ENCODE measurements at regions not wholly inside any gene's neighbourhood (a gene's known extent, or its start where the extent isn't known, plus 50 kb on each side); places are given as distances from the start of the nearest gene placed in this dataset.

DNA sequence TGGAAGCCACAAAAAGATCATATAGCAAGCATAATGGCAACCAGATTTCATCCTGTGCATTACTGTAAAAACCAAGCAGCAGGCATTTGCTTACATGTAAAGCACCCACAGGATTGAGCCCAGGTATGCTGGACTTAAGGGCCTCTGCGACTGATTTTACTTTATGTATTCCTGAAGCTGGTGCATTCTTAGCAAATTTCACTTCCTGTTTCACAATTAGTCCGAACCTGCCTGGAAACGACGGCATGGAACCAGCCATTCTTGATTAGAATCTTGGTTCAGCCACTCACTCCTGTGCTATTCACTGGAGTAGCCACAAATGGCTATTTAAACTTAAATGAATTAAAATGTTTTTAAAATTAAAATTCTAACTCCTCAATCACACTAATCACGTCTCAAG, 239.2 kb downstream of the NUAK1 start:
- Histone ChIP-seq H3K4me2 (ENCODE audit: low read length) (no peak overlapping the region), H3K4me1 (no peaks in the 10 kb centered on the region), H2AFZ (peak overlapping the region; percentile 53), H3K27ac (no peak overlapping the region), H3K9me3 (ENCODE audit: control insufficient read depth, low read length) (no peaks in the 10 kb centered on the region), H3K4me3 (ENCODE audit: low read depth, low read length) (no peak overlapping the region), H3K36me3 (ENCODE audit: control insufficient read depth, insufficient read depth, low read length) (no peaks in the 10 kb centered on the region), H3K79me2 (no peaks in the 10 kb centered on the region), H3K27me3 (ENCODE audit: control insufficient read depth, insufficient read depth, low read length) (no peaks in the 10 kb centered on the region), H3K9ac (no peak overlapping the region)
- TF ChIP-seq, protein P1, sequence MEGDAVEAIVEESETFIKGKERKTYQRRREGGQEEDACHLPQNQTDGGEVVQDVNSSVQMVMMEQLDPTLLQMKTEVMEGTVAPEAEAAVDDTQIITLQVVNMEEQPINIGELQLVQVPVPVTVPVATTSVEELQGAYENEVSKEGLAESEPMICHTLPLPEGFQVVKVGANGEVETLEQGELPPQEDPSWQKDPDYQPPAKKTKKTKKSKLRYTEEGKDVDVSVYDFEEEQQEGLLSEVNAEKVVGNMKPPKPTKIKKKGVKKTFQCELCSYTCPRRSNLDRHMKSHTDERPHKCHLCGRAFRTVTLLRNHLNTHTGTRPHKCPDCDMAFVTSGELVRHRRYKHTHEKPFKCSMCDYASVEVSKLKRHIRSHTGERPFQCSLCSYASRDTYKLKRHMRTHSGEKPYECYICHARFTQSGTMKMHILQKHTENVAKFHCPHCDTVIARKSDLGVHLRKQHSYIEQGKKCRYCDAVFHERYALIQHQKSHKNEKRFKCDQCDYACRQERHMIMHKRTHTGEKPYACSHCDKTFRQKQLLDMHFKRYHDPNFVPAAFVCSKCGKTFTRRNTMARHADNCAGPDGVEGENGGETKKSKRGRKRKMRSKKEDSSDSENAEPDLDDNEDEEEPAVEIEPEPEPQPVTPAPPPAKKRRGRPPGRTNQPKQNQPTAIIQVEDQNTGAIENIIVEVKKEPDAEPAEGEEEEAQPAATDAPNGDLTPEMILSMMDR (IDR thresholded peaks at IDR 0.05) = no peak

DNA sequence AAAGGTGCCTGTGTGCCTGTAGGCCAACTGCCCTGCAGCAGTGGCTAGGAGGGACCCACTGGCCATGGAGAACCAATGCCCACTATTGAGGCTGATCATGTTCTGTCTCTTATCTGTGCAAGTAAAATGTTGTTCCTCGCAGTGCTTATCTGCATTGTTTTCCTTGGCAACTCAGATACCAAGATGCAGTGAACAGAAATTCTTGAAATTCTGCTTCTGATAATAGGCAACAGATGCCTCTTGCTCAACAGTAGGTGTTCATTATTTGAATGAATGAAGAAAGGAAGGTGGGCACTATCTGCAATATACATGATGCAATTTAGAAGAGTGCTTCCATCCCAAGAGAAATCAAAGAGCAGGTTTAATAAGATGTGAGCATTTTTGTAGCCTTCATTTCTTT, 232.2 kb downstream of the NUAK1 start:
- TF ChIP-seq, protein P1 (IDR thresholded peaks at IDR 0.05) = no peak
- Histone ChIP-seq H3K4me1 (no peaks in the 10 kb centered on the region), H3K4me2 (ENCODE audit: low read length) (no peak overlapping the region), H2AFZ (no peak overlapping the region), H3K9me3 (ENCODE audit: control insufficient read depth, low read length) (no peaks in the 10 kb centered on the region), H3K4me3 (ENCODE audit: low read depth, low read length) (no peak overlapping the region), H3K36me3 (ENCODE audit: control insufficient read depth, insufficient read depth, low read length) (no peaks in the 10 kb centered on the region), H3K27me3 (ENCODE audit: control insufficient read depth, insufficient read depth, low read length) (no peaks in the 10 kb centered on the region), H3K9ac (no peak overlapping the region), H3K79me2 (no peaks in the 10 kb centered on the region), H3K27ac (no peak overlapping the region)

DNA sequence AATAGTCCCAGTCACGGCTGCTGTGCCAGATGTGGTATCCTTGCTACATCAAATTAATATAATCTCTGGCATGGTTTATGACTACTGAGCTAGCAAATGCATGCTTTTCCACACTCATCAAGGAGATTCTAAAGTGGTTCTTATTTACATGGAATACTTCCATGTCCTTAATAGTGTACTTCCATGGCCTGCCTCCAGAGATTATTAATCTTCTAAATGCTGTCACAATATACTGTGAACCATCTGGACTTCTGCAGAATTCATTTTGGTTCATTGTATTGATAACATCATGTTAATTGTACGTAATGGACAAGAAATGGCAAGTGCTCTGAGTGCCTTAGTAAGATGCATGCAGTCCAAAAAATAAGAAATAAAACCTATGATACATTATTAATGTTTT, 230.8 kb downstream of the NUAK1 start:
- no peaks in the 10 kb centered on the region for H3K79me2 ChIP-seq
- no peak overlapping the region for H3K4me3 ChIP-seq (ENCODE audit: low read depth, low read length)
- no peaks in the 10 kb centered on the region for H3K27me3 ChIP-seq (ENCODE audit: control insufficient read depth, insufficient read depth, low read length)
- H3K4me2 ChIP-seq (ENCODE audit: low read length) = no peak overlapping the region
- TF ChIP-seq, protein P1 (IDR thresholded peaks at IDR 0.05) = no peak
- H3K9ac ChIP-seq = no peak overlapping the region
- H3K9me3 ChIP-seq (ENCODE audit: control insufficient read depth, low read length) = no peaks in the 10 kb centered on the region
- no peaks in the 10 kb centered on the region for H3K36me3 ChIP-seq (ENCODE audit: control insufficient read depth, insufficient read depth, low read length)
- no peak overlapping the region for H3K27ac ChIP-seq
- H3K4me1 ChIP-seq = no peaks in the 10 kb centered on the region
- no peak overlapping the region for H2AFZ ChIP-seq

DNA sequence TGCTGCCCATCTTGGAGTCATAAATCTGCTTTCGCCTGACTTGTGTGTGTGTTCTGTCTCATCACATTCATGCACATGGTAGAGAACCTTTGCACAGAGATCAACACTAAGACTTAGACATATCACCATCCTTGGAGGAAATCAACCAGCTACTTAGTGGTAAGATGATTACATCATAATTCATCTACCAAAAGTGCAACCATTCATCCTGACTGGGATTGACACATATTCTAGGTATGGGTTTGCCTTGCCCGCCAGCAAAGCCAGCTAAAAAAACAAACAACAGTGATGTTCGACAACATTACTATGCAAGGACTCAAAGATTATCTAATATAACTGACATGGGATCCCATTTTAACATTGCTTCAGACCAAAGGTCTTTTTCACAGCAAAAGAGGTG, 228.7 kb downstream of the NUAK1 start:
- no peak overlapping the region for H3K4me3 ChIP-seq (ENCODE audit: low read depth, low read length)
- H2AFZ ChIP-seq = no peak overlapping the region
- no peak overlapping the region for H3K4me2 ChIP-seq (ENCODE audit: low read length)
- TF ChIP-seq, protein P1 (IDR thresholded peaks at IDR 0.05) = no peak
- no peak overlapping the region for H3K9ac ChIP-seq
- H3K27me3 ChIP-seq (ENCODE audit: control insufficient read depth, insufficient read depth, low read length) = no peaks in the 10 kb centered on the region
- no peaks in the 10 kb centered on the region for H3K9me3 ChIP-seq (ENCODE audit: control insufficient read depth, low read length)
- H3K36me3 ChIP-seq (ENCODE audit: control insufficient read depth, insufficient read depth, low read length) = no peaks in the 10 kb centered on the region
- H3K79me2 ChIP-seq = no peaks in the 10 kb centered on the region
- no peak overlapping the region for H3K27ac ChIP-seq
- H3K4me1 ChIP-seq = no peaks in the 10 kb centered on the region

DNA sequence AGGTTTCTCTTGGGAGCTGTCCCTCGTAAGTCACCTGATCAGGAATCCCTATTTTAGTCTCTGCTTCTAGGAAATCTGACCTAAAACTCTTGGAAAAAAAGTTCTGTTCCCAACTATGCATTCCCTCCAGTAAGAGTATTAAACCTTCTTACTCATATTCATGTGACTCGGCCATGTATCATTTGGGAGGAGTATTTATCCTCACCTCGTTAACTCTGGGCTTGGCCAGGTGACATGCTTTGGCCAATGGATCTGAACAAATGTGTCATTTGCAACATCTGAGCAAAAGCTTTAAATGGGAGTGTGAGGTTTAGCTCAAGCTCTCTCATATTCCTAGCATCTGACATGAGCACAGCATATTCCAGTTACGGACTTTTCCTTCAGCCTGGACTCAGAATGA, 226.8 kb downstream of the NUAK1 start:
- Histone ChIP-seq H2AFZ (no peak overlapping the region), H3K4me2 (ENCODE audit: low read length) (no peak overlapping the region), H3K9me3 (ENCODE audit: control insufficient read depth, low read length) (no peaks in the 10 kb centered on the region), H3K9ac (no peak overlapping the region), H3K27me3 (ENCODE audit: control insufficient read depth, insufficient read depth, low read length) (no peaks in the 10 kb centered on the region), H3K36me3 (ENCODE audit: control insufficient read depth, insufficient read depth, low read length) (no peaks in the 10 kb centered on the region), H3K79me2 (no peaks in the 10 kb centered on the region), H3K4me1 (no peaks in the 10 kb centered on the region), H3K4me3 (ENCODE audit: low read depth, low read length) (no peak overlapping the region), H3K27ac (no peak overlapping the region)
- TF ChIP-seq, protein P1 (IDR thresholded peaks at IDR 0.05) = no peak
